Smooth muscle cell (in vitro differentiated cells): ENCODE measurements at regions not wholly inside any gene's neighbourhood (a gene's known extent, or its start where the extent isn't known, plus 50 kb on each side); places are given as distances from the start of the nearest gene placed in this dataset.
A peak's percentile ranks its signal among the peaks of the same experiment; 100 is the strongest.

Source experiments
- DNase-seq: peaks from one replicate; lab custom pipeline; 2025; ENCODE audit not compliant: unreplicated experiment; lab: John Stamatoyannopoulos, UW
- H2AFZ ChIP-seq: fragments of 200-600 bp; sonication (generic); 2 replicates; pipeline ENCODE4 v1.6.0; 2016; ENCODE audit warnings: antibody characterized with exemption, low read depth, mild to moderate bottlenecking
- H3F3A ChIP-seq: fragments of 200-600 bp; sonication (generic); 2 replicates; pipeline ENCODE4 v1.6.0; 2017; ENCODE audit warnings: antibody characterized with exemption, low read depth
- H3K27ac ChIP-seq: fragments of 200-600 bp; sonication (generic); 2 replicates; pipeline ENCODE4 v1.5.1; 2016; ENCODE audit warnings: low read depth, mild to moderate bottlenecking
- H3K27me3 ChIP-seq: fragments of 200-600 bp; sonication (generic); 2 replicates; pipeline ENCODE4 v1.6.1; 2016; ENCODE audit warnings: low read depth, mild to moderate bottlenecking
- H3K36me3 ChIP-seq: fragments of 200-600 bp; sonication (generic); 2 replicates; pipeline ENCODE4 v1.5.1; 2016; ENCODE audit warnings: low read depth
- H3K4me1 ChIP-seq: fragments of 200-600 bp; sonication (generic); 2 replicates; pipeline ENCODE4 v1.5.1; 2016; ENCODE audit warnings: low read depth
- H3K4me2 ChIP-seq: fragments of 200-600 bp; sonication (generic); 2 replicates; pipeline ENCODE4 v1.6.0; 2016; ENCODE audit warnings: mild to moderate bottlenecking
- H3K4me3 ChIP-seq: fragments of 200-600 bp; sonication (generic); 2 replicates; pipeline ENCODE4 v1.5.1; 2016; ENCODE audit warnings: mild to moderate bottlenecking
- H3K79me2 ChIP-seq: fragments of 200-600 bp; sonication (generic); 2 replicates; pipeline ENCODE4 v1.6.0; 2016; ENCODE audit warnings: low read depth, mild to moderate bottlenecking
- H3K9ac ChIP-seq: fragments of 200-600 bp; sonication (generic); 2 replicates; pipeline ENCODE4 v1.6.0; 2016; ENCODE audit warnings: low read depth
- H3K9me3 ChIP-seq: fragments of 200-600 bp; sonication (generic); replicated peaks from 2 replicates; pipeline ENCODE4 v1.5.1; 2016; ENCODE audit warnings: low read depth
- H4K20me1 ChIP-seq: fragments of 200-600 bp; sonication (generic); 2 replicates; pipeline ENCODE4 v1.6.0; 2016; ENCODE audit warnings: low read depth
- WGBS: methylation state at CpG from one replicate; pipeline ENCODE4 v1.1.7; 2016; ENCODE audit warnings: low lambda C conversion rate; 5-methylcytosine and 5-hydroxymethylcytosine counted together
- TF ChIP-seq, protein P1 (sequence below): fragments of 200-600 bp; sonication (generic); IDR thresholded peaks from 2 replicates; pipeline ENCODE4 v1.5.1; 2017; ENCODE audit warnings: borderline replicate concordance, mild to moderate bottlenecking, antibody characterized with exemption; ENCODE audit not compliant: insufficient read depth, poor library complexity, severe bottlenecking

GRCh38 chr5:124404796-124405195 lies 341.6 kb downstream of the ZNF608 start:
- Histone ChIP-seq H3K79me2 (no peaks in the 10 kb centered on the region), H3K4me1 (peaks cover 27% of the 10 kb centered on the region), H3K9me3 (no peaks in the 10 kb centered on the region), H3K4me2 (no peak overlapping the region), H3K36me3 (no peaks in the 10 kb centered on the region), H4K20me1 (no peaks in the 10 kb centered on the region), H3K27ac (no peak overlapping the region), H2AFZ (no peak overlapping the region), H3K27me3 (no peaks in the 10 kb centered on the region), H3K4me3 (no peak overlapping the region), H3F3A (no peaks in the 10 kb centered on the region), H3K9ac (no peak overlapping the region)
- WGBS = 93% methylated on average over 5 of the region's 5 CpGs
- TF ChIP-seq, protein P1, sequence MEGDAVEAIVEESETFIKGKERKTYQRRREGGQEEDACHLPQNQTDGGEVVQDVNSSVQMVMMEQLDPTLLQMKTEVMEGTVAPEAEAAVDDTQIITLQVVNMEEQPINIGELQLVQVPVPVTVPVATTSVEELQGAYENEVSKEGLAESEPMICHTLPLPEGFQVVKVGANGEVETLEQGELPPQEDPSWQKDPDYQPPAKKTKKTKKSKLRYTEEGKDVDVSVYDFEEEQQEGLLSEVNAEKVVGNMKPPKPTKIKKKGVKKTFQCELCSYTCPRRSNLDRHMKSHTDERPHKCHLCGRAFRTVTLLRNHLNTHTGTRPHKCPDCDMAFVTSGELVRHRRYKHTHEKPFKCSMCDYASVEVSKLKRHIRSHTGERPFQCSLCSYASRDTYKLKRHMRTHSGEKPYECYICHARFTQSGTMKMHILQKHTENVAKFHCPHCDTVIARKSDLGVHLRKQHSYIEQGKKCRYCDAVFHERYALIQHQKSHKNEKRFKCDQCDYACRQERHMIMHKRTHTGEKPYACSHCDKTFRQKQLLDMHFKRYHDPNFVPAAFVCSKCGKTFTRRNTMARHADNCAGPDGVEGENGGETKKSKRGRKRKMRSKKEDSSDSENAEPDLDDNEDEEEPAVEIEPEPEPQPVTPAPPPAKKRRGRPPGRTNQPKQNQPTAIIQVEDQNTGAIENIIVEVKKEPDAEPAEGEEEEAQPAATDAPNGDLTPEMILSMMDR = no peak
- no peak for DNase-seq

GRCh38 chr5:124403281-124403680 lies 343.2 kb downstream of the ZNF608 start:
- Histone ChIP-seq H3F3A (no peaks in the 10 kb centered on the region), H3K27me3 (no peaks in the 10 kb centered on the region), H3K4me1 (peaks cover 17% of the 10 kb centered on the region), H3K9me3 (no peaks in the 10 kb centered on the region), H3K36me3 (no peaks in the 10 kb centered on the region), H3K27ac (no peak overlapping the region), H4K20me1 (no peaks in the 10 kb centered on the region), H3K4me3 (no peak overlapping the region), H3K4me2 (no peak overlapping the region), H3K79me2 (no peaks in the 10 kb centered on the region), H3K9ac (no peak overlapping the region), H2AFZ (no peak overlapping the region)
- TF ChIP-seq, protein P1 = no peak
- WGBS = 100% methylated on average over 2 of the region's 2 CpGs
- DNase-seq = no peak

GRCh38 chr5:124402144-124402581 lies 344.3 kb downstream of the ZNF608 start:
- no peaks in the 10 kb centered on the region for H3K79me2 ChIP-seq
- no peak overlapping the region for H3K4me3 ChIP-seq
- no peaks in the 10 kb centered on the region for H3K27me3 ChIP-seq
- no peak for DNase-seq
- peaks cover 12% of the 10 kb centered on the region for H3K4me1 ChIP-seq
- H3K36me3 ChIP-seq = no peaks in the 10 kb centered on the region
- no peak overlapping the region for H3K9ac ChIP-seq
- peak overlapping the region; percentile 6 for H2AFZ ChIP-seq
- no peaks in the 10 kb centered on the region for H3F3A ChIP-seq
- no peaks in the 10 kb centered on the region for H4K20me1 ChIP-seq
- TF ChIP-seq, protein P1 = no peak
- peak overlapping the region; percentile 65 for H3K4me2 ChIP-seq
- H3K9me3 ChIP-seq = no peaks in the 10 kb centered on the region
- peak overlapping the region; percentile 53 for H3K27ac ChIP-seq
- WGBS = 4% methylated on average over 3 of the region's 3 CpGs

DNA sequence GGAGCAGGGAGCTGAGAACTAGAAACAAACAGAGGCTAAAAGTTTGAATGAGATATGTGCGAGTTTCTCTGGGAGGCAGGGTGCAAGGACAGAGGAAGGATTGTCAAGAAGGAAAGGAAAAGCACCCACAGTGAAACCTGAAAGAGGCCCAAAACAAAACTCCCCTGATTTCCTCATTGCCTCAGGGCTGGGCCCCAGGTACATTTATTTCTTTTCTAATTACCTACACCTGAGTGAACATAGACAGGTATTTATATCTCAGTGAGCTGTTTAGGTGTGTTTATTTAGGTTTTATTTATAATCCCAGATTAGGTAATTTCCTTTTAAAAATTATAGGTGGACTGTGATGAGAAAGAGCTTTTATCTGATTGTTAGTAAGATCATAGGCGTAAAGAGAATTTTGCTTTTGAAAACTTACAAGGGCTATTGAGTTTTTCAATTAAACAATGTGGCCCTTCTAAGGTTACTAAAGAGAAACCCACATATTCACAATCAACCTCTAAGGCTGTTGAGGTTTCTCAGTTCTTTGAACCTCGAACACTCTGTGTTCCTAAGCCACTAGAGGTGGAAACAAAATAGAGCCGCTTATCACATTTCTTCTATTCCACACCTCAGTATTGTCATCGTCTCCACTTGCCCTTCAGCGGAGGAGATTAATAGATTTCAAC lies 344.8 kb downstream of the ZNF608 start:
- H3K36me3 ChIP-seq = no peaks in the 10 kb centered on the region

More for the DNA sequence above, 344.8 kb downstream of the ZNF608 start:
- H3K4me3 ChIP-seq = no peak overlapping the region
- H3K27ac ChIP-seq = peak overlapping the region; percentile 53
- no peak for DNase-seq
- no peaks in the 10 kb centered on the region for H3K79me2 ChIP-seq
- H3K9me3 ChIP-seq = no peaks in the 10 kb centered on the region
- no peaks in the 10 kb centered on the region for H3K27me3 ChIP-seq
- H3K4me2 ChIP-seq = peak overlapping the region; percentile 65
- H4K20me1 ChIP-seq = no peaks in the 10 kb centered on the region
- peaks cover 12% of the 10 kb centered on the region for H3K4me1 ChIP-seq
- H2AFZ ChIP-seq = peak overlapping the region; percentile 6
- WGBS = 43% methylated on average over 6 of the region's 6 CpGs
- H3F3A ChIP-seq = no peaks in the 10 kb centered on the region
- H3K9ac ChIP-seq = no peak overlapping the region
- TF ChIP-seq, protein P1 = no peak
